ENCODE measurements at regions not wholly inside any gene's neighbourhood (a gene's known extent, or its start where the extent isn't known, plus 50 kb on each side); places are given as distances from the start of the nearest gene placed in this dataset.
A peak's percentile ranks its signal among the peaks of the same experiment; 100 is the strongest.

GRCh38 chr15:58329211-58329610 is 102.6 kb upstream of the LIPC start:
- ATAC-seq (ENCODE audit: low FRiP score in 2 of 2) (no peak), DNase-seq (no peak)
- H3K27me3 ChIP-seq, result no peaks in the 10 kb centered on the region
- WGBS, 2 donors, result 77 to 84% methylated on average over 2 of the region's 2 CpGs
- peaks cover 0 to 4% (median 1%) of the 10 kb centered on the region in 4 donors for H3K9me3 ChIP-seq
- H3K4me3 ChIP-seq, result no peak overlapping the region
- peaks cover 30 to 39% (median 37%) of the 10 kb centered on the region in 4 donors for H3K4me1 ChIP-seq
- no peak for TF ChIP-seq POLR2A (IDR thresholded peaks at IDR 0.05)
- TF ChIP-seq EP300 (IDR thresholded peaks at IDR 0.05), result no peak
- no peak for TF ChIP-seq POLR2AphosphoS5 (IDR thresholded peaks at IDR 0.05)
- no peaks in the 10 kb centered on the region for H3K36me3 ChIP-seq
- no peak overlapping the region for H3K27ac ChIP-seq

GRCh38 chr15:58329781-58330671 is 101.8 kb upstream of the LIPC start:
- 70 to 77% methylated on average over 13 of the region's 13 CpGs for WGBS, 2 donors

DNA sequence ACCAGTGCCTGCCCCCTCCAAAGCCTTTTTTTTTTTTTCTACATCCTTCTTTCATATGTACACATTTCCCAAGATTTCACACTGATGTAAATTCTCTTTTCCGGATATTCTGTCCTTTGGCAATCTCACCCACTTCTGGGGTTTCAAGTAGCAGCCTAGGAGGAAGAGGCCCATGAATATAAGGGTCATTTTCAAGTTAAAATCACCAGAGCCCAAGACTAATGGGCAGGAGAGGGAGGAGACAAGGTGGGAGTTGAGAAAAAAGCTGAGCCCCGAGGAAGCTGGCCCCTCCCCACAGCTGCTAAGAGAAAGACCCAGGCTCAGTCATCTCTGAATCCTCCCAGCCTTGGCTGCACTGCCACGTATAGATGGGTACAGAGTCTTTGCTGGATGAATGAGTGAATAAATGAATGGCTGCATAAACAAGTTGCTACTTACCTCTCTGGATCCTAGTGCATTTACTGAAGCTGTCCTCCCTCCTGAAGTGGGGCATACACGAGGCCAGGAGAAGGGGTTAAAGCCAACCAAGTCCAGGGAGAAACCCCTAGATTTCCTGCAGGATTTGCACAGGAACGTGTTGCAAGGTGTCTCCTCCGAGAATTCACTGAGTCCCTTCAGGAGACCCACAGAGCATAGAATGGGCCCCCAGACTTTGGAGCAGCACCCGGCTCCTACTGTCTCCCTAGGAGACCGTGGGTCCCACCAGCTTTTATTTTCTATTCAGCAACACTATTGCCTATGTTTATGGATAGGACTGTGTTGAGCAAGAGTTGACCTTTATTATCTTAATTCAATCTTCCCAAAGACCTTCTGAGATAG is 100.8 kb upstream of the LIPC start:
- Histone ChIP-seq H3K27ac (peak overlapping the region; percentile 75 to 89 (median 84)), H3K27me3 (no peaks in the 10 kb centered on the region), H3K36me3 (no peaks in the 10 kb centered on the region), H3K9me3 (peaks cover 0 to 4% (median 1%) of the 10 kb centered on the region in 4 donors), H3K4me3 (no peak overlapping the region), H3K4me1 (peaks cover 30 to 39% (median 37%) of the 10 kb centered on the region in 4 donors)
- TF ChIP-seq, protein P1, sequence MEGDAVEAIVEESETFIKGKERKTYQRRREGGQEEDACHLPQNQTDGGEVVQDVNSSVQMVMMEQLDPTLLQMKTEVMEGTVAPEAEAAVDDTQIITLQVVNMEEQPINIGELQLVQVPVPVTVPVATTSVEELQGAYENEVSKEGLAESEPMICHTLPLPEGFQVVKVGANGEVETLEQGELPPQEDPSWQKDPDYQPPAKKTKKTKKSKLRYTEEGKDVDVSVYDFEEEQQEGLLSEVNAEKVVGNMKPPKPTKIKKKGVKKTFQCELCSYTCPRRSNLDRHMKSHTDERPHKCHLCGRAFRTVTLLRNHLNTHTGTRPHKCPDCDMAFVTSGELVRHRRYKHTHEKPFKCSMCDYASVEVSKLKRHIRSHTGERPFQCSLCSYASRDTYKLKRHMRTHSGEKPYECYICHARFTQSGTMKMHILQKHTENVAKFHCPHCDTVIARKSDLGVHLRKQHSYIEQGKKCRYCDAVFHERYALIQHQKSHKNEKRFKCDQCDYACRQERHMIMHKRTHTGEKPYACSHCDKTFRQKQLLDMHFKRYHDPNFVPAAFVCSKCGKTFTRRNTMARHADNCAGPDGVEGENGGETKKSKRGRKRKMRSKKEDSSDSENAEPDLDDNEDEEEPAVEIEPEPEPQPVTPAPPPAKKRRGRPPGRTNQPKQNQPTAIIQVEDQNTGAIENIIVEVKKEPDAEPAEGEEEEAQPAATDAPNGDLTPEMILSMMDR (IDR thresholded peaks at IDR 0.05), result no peak
- TF ChIP-seq EP300 (IDR thresholded peaks at IDR 0.05), result peak in 1 of 4 donors; percentile 18
- no peak for ATAC-seq (ENCODE audit: low FRiP score in 2 of 2)
- 51 to 57% methylated on average over 8 of the region's 8 CpGs for WGBS, 2 donors
- peak in 1 of 2 donors; percentile 24 for DNase-seq

More at GRCh38 chr15:58329781-58330671, 101.8 kb upstream of the LIPC start:
- ATAC-seq (ENCODE audit: low FRiP score in 2 of 2), result peak in 1 of 2 donors; percentile 19
- DNase-seq, result peak in 1 of 2 donors; percentile 64
- Histone ChIP-seq H3K4me3 (no peak overlapping the region), H3K27me3 (no peaks in the 10 kb centered on the region), H3K36me3 (no peaks in the 10 kb centered on the region), H3K4me1 (peaks cover 30 to 39% (median 37%) of the 10 kb centered on the region in 4 donors), H3K27ac (peak overlapping the region; percentile 75 to 89 (median 84)), H3K9me3 (peaks cover 0 to 4% (median 1%) of the 10 kb centered on the region in 4 donors)
- TF ChIP-seq, protein P1 (IDR thresholded peaks at IDR 0.05), result no peak
- no peak for TF ChIP-seq POLR2AphosphoS5 (IDR thresholded peaks at IDR 0.05)
- no peak for TF ChIP-seq EP300 (IDR thresholded peaks at IDR 0.05)

- Histone ChIP-seq H3K27me3 (no peaks in the 10 kb centered on the region), H3K36me3 (no peaks in the 10 kb centered on the region), H3K4me1 (peaks cover 30 to 39% (median 37%) of the 10 kb centered on the region in 4 donors), H3K27ac (peak overlapping the region; percentile 75 to 89 (median 84)), H3K9me3 (peaks cover 0 to 4% (median 1%) of the 10 kb centered on the region in 4 donors), H3K4me3 (no peak overlapping the region)
- ATAC-seq (ENCODE audit: low FRiP score in 2 of 2) (peak; percentile 43 to 75), DNase-seq (no peak)
- WGBS, 2 donors, result 46 to 49% methylated on average over 2 of the region's 2 CpGs
- TF ChIP-seq, protein P1 (IDR thresholded peaks at IDR 0.05), result no peak
- TF ChIP-seq EP300 (IDR thresholded peaks at IDR 0.05), result no peak
- TF ChIP-seq POLR2AphosphoS5 (IDR thresholded peaks at IDR 0.05), result no peak
- no peak for TF ChIP-seq POLR2A (IDR thresholded peaks at IDR 0.05)
These were observed 100.3 kb upstream of the LIPC start for GRCh38 chr15:58331560-58331912.

All from upper lobe of left lung (tissue), 6 donors.